ENCODE measurements at regions not wholly inside any gene's neighbourhood (a gene's known extent, or its start where the extent isn't known, plus 50 kb on each side); places are given as distances from the start of the nearest gene placed in this dataset.
"Not testable (repeated sequence)": the region's sequence is repeated elsewhere in the genome, so short reads cannot be mapped to it uniquely, and the experiment has no call there.

GRCh38 chr5:39671561-39671961 lies 246.8 kb upstream of the DAB2 start:
- DNase-seq, result no peak

GRCh38 chr5:39670955-39671354 lies 246.2 kb upstream of the DAB2 start:
- DNase-seq, result no peak

GRCh38 chr5:39670391-39670790 lies 245.6 kb upstream of the DAB2 start:
- no peak for DNase-seq

GRCh38 chr5:39668980-39669379 lies 244.2 kb upstream of the DAB2 start:
- DNase-seq, result no peak

- no peak for DNase-seq
Measured at GRCh38 chr5:39665328-39665727, 240.5 kb upstream of the DAB2 start.

GRCh38 chr5:39662945-39663344 lies 238.2 kb upstream of the DAB2 start:
- no peak for DNase-seq

GRCh38 chr5:39661026-39661779 lies 236.4 kb upstream of the DAB2 start:
- no peak for DNase-seq

GRCh38 chr5:39660020-39660419 lies 235.2 kb upstream of the DAB2 start:
- DNase-seq, result no peak

- DNase-seq, result no peak
Measured at GRCh38 chr5:39658866-39659265, 234.1 kb upstream of the DAB2 start.

- no peak for DNase-seq
Measured at GRCh38 chr5:39657943-39658342, 233.2 kb upstream of the DAB2 start.

GRCh38 chr5:39656600-39656999 lies 231.8 kb upstream of the DAB2 start:
- no peak for DNase-seq

GRCh38 chr5:39654715-39655114 lies 229.9 kb upstream of the DAB2 start:
- no peak for DNase-seq

GRCh38 chr5:39652481-39652880 lies 227.7 kb upstream of the DAB2 start:
- not testable (repeated sequence) for DNase-seq

GRCh38 chr5:39652036-39652435 lies 227.3 kb upstream of the DAB2 start:
- no peak for DNase-seq

- DNase-seq, result no peak
Measured at GRCh38 chr5:39650008-39650762, 225.4 kb upstream of the DAB2 start.

GRCh38 chr5:39648848-39649227 lies 224.1 kb upstream of the DAB2 start:
- no peak for DNase-seq

- no peak for DNase-seq
Measured at GRCh38 chr5:39648085-39648847, 223.5 kb upstream of the DAB2 start.

GRCh38 chr5:39640552-39640951 lies 215.8 kb upstream of the DAB2 start:
- no peak for DNase-seq

GRCh38 chr5:39639618-39640089 lies 214.9 kb upstream of the DAB2 start:
- DNase-seq, result no peak

- no peak for DNase-seq
Measured at GRCh38 chr5:39638813-39639212, 214.0 kb upstream of the DAB2 start.

- no peak for DNase-seq
Measured at GRCh38 chr5:39633057-39633456, 208.3 kb upstream of the DAB2 start.

GRCh38 chr5:39631958-39632357 lies 207.2 kb upstream of the DAB2 start:
- DNase-seq, result no peak

GRCh38 chr5:39629946-39630345 lies 205.2 kb upstream of the DAB2 start:
- no peak for DNase-seq

GRCh38 chr5:39628348-39628747 lies 203.6 kb upstream of the DAB2 start:
- DNase-seq, result no peak

Data from NCI-H1092 treated with DMSO at 0.1 percent for 48 hours (cell line).